ENCODE measurements at regions not wholly inside any gene's neighbourhood (a gene's known extent, or its start where the extent isn't known, plus 50 kb on each side); places are given as distances from the start of the nearest gene placed in this dataset.

DNA sequence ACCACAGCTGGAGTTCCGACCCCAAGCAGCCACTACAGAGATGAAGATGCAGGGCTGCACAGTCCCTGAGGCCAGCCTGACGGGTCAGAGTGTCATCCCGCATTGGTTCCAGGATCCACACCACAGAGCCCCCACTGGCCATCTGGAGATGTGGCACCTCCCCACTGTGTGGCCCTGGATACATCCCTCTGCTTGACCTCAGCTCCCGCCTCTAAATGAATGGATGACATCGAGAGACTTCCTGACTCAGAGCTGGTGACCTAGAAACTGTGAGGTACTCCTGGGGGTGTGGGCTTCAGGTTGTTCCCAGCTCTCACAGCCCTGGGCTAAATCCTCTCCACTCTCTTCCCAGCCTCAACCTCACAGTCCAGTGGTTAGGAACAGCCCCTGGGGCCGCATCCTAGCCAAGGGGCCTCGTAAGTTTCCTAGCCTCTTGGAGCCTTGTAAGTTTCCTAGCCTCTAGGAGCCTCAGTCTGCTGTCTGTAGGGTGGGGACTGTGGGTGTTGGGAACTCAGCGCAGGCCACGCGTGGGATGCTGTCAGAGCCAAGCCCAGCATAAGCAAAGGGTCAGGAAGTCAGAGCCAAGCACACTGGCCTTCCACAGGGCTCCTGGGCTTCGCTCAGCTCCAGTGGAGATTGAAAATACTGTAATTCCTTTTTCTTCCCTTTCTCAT lies 87.5 kb upstream of the RUNX3 start:
- H4K5ac ChIP-seq (ENCODE audit: low read depth, low read length), result peak overlapping the region; percentile 9; the same call in 1 of the 2 replicates
- no peak overlapping the region for H3K4me2 ChIP-seq (ENCODE audit: low read depth, low read length)
- peaks cover 17% of the 10 kb centered on the region for H3K9me1 ChIP-seq (ENCODE audit: insufficient read depth, low read length)
- TF ChIP-seq CEBPB (IDR thresholded peaks at IDR 0.05; ENCODE audit: low read depth, low read length), result no peak
- TF ChIP-seq, protein P1, sequence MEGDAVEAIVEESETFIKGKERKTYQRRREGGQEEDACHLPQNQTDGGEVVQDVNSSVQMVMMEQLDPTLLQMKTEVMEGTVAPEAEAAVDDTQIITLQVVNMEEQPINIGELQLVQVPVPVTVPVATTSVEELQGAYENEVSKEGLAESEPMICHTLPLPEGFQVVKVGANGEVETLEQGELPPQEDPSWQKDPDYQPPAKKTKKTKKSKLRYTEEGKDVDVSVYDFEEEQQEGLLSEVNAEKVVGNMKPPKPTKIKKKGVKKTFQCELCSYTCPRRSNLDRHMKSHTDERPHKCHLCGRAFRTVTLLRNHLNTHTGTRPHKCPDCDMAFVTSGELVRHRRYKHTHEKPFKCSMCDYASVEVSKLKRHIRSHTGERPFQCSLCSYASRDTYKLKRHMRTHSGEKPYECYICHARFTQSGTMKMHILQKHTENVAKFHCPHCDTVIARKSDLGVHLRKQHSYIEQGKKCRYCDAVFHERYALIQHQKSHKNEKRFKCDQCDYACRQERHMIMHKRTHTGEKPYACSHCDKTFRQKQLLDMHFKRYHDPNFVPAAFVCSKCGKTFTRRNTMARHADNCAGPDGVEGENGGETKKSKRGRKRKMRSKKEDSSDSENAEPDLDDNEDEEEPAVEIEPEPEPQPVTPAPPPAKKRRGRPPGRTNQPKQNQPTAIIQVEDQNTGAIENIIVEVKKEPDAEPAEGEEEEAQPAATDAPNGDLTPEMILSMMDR (conservative IDR thresholded peaks at IDR 0.05; ENCODE audit: low read depth, low read length), result peak; percentile 21; the same call in 1 of the 2 replicates
- ATAC-seq (ENCODE audit: low read depth) (peak; percentile 50), DNase-seq (peak; percentile 76)
- H4K91ac ChIP-seq (ENCODE audit: insufficient read depth, low read depth, low read length), result peak overlapping the region; percentile 66; the same call in 1 of the 2 replicates
- H3K14ac ChIP-seq (replicated peaks; ENCODE audit: low read depth, low read length), result peak overlapping the region; percentile 83
- no peaks in the 10 kb centered on the region; the same call in 1 of the 2 replicates for H4K20me1 ChIP-seq (ENCODE audit: insufficient read depth, low read length)
- H2BK5ac ChIP-seq (ENCODE audit: low read depth, low read length, poor library complexity, severe bottlenecking), result no peak overlapping the region
- H3K9ac ChIP-seq (ENCODE audit: low read depth, low read length), result no peak overlapping the region
- dilution Hi-C loops (cut with HindIII; ENCODE audit: low sequenced_read_pairs, unreplicated experiment), result no loop called here
- no TSS peak for BruUV-seq (replicated peaks)
- WGBS, 2 experiments (ENCODE audit: extremely low coverage in 2 of 2, insufficient read length in 1 of 2), result 83% methylated on average over 2 of the region's 11 CpGs; no CpG with 5 or more reads in 1 of the 2 experiments
- no peak overlapping the region for H3K56ac ChIP-seq (ENCODE audit: extremely low read depth, insufficient read depth, low read length)
- H3K4ac ChIP-seq (ENCODE audit: low read depth, low read length), result peak overlapping the region; percentile 78
- no peak overlapping the region for H2AK9ac ChIP-seq (replicated peaks; ENCODE audit: low read depth, low read length, poor library complexity)
- peak overlapping the region; percentile 68 for H2AFZ ChIP-seq (replicated peaks; ENCODE audit: low read length, poor library complexity)
- no peaks in the 10 kb centered on the region for H3K9me3 ChIP-seq (ENCODE audit: control insufficient read depth, insufficient read depth, low read length)
- H3K18ac ChIP-seq (ENCODE audit: low read depth, low read length), result peak overlapping the region; percentile 39
- H3K27me3 ChIP-seq (ENCODE audit: control insufficient read depth, insufficient read depth, low read length), result no peaks in the 10 kb centered on the region; the same call in 1 of the 2 replicates
- peak overlapping the region; percentile 86 for H2BK120ac ChIP-seq (ENCODE audit: low read depth, low read length)
- H4K8ac ChIP-seq (ENCODE audit: low read depth in 2 of 2, low read length in 2 of 2), result peak overlapping the region; percentile 48 to 65; a peak in 2 of 4 replicates
- in situ Hi-C loops (cut with MboI; ENCODE audit: low sequenced_read_pairs), result no loop called here
- H3K36me3 ChIP-seq (ENCODE audit: control insufficient read depth, insufficient read depth, low read length), result no peaks in the 10 kb centered on the region
- H2BK20ac ChIP-seq (ENCODE audit: low read depth, low read length), result peak overlapping the region; percentile 78
- intact Hi-C loops (cut with micrococcal nuclease), result no loop called here
- ChIA-PET CTCF (no interaction called here), POLR2A (ENCODE audit: unreplicated experiment) (no interaction called here)
- H3K27ac ChIP-seq (ENCODE audit: insufficient read depth, low read length), result peak overlapping the region; percentile 6; the same call in 1 of the 2 replicates
- H3K4me1 ChIP-seq (ENCODE audit: control insufficient read depth, insufficient read depth, low read length), result peaks cover 18% of the 10 kb centered on the region
- H2AK5ac ChIP-seq (ENCODE audit: low read depth, low read length), result peak overlapping the region; percentile 65
- peak overlapping the region; percentile 77; the same call in 2 of the 3 replicates for H2BK15ac ChIP-seq (ENCODE audit: low read depth, low read length)
- peaks cover 0 to 4% of the 10 kb centered on the region in 2 experiments; a peak in 1 of 4 replicates for H3K79me1 ChIP-seq (ENCODE audit: low read depth in 1 of 2, low read length in 2 of 2)
- H3K23ac ChIP-seq (ENCODE audit: low read depth, low read length), result peak overlapping the region; percentile 16; the same call in 1 of the 2 replicates
- H3K4me3 ChIP-seq (ENCODE audit: insufficient read depth, low read depth, low read length), result no peak overlapping the region

All from IMR-90 (cell line).